ENCODE measurements at regions not wholly inside any gene's neighbourhood (a gene's known extent, or its start where the extent isn't known, plus 50 kb on each side); places are given as distances from the start of the nearest gene placed in this dataset.

GRCh38 chr10:106320078-106320477 lies 844.4 kb downstream of the SORCS1 start:
- no peak overlapping the region for H3K27ac ChIP-seq (ENCODE audit: low read depth in 1 of 2, low read length in 1 of 2)
- H3K36me3 ChIP-seq (ENCODE audit: control insufficient read depth in 4 of 4, insufficient read depth in 4 of 4, low read length in 4 of 4), result no peaks in the 10 kb centered on the region
- no peak overlapping the region for H3K9ac ChIP-seq (ENCODE audit: insufficient read depth in 1 of 2, low read length in 2 of 2)
- no peaks in the 10 kb centered on the region for H3K4me1 ChIP-seq (ENCODE audit: control insufficient read depth in 5 of 5, insufficient read depth in 5 of 5, low read length in 5 of 5)
- no peak overlapping the region for H3K4me3 ChIP-seq
- no peak for DNase-seq
- 88 to 91% methylated on average over 5 of the region's 5 CpGs for WGBS, 2 donors
- no peak for ATAC-seq (ENCODE audit: insufficient read depth, low FRiP score)
- TF ChIP-seq CTCF (IDR thresholded peaks at IDR 0.05; ENCODE audit: control extremely low read depth, extremely low read depth), result no peak
- H3K27me3 ChIP-seq (ENCODE audit: control insufficient read depth in 3 of 3, insufficient read depth in 3 of 3, low read length in 2 of 3), result no peaks in the 10 kb centered on the region
- peaks cover 0 to 2% (median 0%) of the 10 kb centered on the region in 4 donors for H3K9me3 ChIP-seq (ENCODE audit: control insufficient read depth in 4 of 4, insufficient read depth in 3 of 4, low read length in 3 of 4)

- H3K27me3 ChIP-seq (ENCODE audit: control insufficient read depth in 3 of 3, insufficient read depth in 3 of 3, low read length in 2 of 3), result no peaks in the 10 kb centered on the region
- H3K4me1 ChIP-seq (ENCODE audit: control insufficient read depth in 5 of 5, insufficient read depth in 5 of 5, low read length in 5 of 5), result no peaks in the 10 kb centered on the region
- H3K9me3 ChIP-seq (ENCODE audit: control insufficient read depth in 4 of 4, insufficient read depth in 3 of 4, low read length in 3 of 4), result peaks cover 0 to 2% (median 0%) of the 10 kb centered on the region in 4 donors
- H3K27ac ChIP-seq (ENCODE audit: low read depth in 1 of 2, low read length in 1 of 2), result no peak overlapping the region
- H3K4me3 ChIP-seq, result no peak overlapping the region
- WGBS, 2 donors, result 92 to 95% methylated on average over 2 of the region's 2 CpGs
- TF ChIP-seq CTCF (IDR thresholded peaks at IDR 0.05; ENCODE audit: control extremely low read depth, extremely low read depth), result no peak
- ATAC-seq (ENCODE audit: insufficient read depth, low FRiP score) (no peak), DNase-seq (no peak)
- no peak overlapping the region for H3K9ac ChIP-seq (ENCODE audit: insufficient read depth in 1 of 2, low read length in 2 of 2)
- no peaks in the 10 kb centered on the region for H3K36me3 ChIP-seq (ENCODE audit: control insufficient read depth in 4 of 4, insufficient read depth in 4 of 4, low read length in 4 of 4)
These were observed 847.0 kb downstream of the SORCS1 start for GRCh38 chr10:106317554-106317953.

- ATAC-seq (ENCODE audit: insufficient read depth, low FRiP score), result no peak
- H3K9ac ChIP-seq (ENCODE audit: insufficient read depth in 1 of 2, low read length in 2 of 2), result no peak overlapping the region
- TF ChIP-seq CTCF (IDR thresholded peaks at IDR 0.05; ENCODE audit: control extremely low read depth, extremely low read depth), result no peak
- H3K27me3 ChIP-seq (ENCODE audit: control insufficient read depth in 3 of 3, insufficient read depth in 3 of 3, low read length in 2 of 3), result no peaks in the 10 kb centered on the region
- no peaks in the 10 kb centered on the region for H3K36me3 ChIP-seq (ENCODE audit: control insufficient read depth in 4 of 4, insufficient read depth in 4 of 4, low read length in 4 of 4)
- no peaks in the 10 kb centered on the region for H3K9me3 ChIP-seq (ENCODE audit: control insufficient read depth in 4 of 4, insufficient read depth in 3 of 4, low read length in 3 of 4)
- WGBS, 2 donors, result 84 to 93% methylated on average over 1 of the region's 1 CpG
- H3K27ac ChIP-seq (ENCODE audit: low read depth in 1 of 2, low read length in 1 of 2), result no peak overlapping the region
- H3K4me1 ChIP-seq (ENCODE audit: control insufficient read depth in 5 of 5, insufficient read depth in 5 of 5, low read length in 5 of 5), result no peaks in the 10 kb centered on the region
- no peak for DNase-seq
- H3K4me3 ChIP-seq, result no peak overlapping the region
These were observed 851.5 kb downstream of the SORCS1 start for GRCh38 chr10:106313041-106313440.

- ATAC-seq (ENCODE audit: insufficient read depth, low FRiP score), result no peak
- no peak overlapping the region for H3K27ac ChIP-seq (ENCODE audit: low read depth in 1 of 2, low read length in 1 of 2)
- DNase-seq, result peak in 2 of 3 donors; percentile 2 to 21
- H3K9ac ChIP-seq (ENCODE audit: insufficient read depth in 1 of 2, low read length in 2 of 2), result no peak overlapping the region
- no peak overlapping the region for H3K4me3 ChIP-seq
- H3K4me1 ChIP-seq (ENCODE audit: control insufficient read depth in 5 of 5, insufficient read depth in 5 of 5, low read length in 5 of 5), result no peaks in the 10 kb centered on the region
- H3K9me3 ChIP-seq (ENCODE audit: control insufficient read depth in 4 of 4, insufficient read depth in 3 of 4, low read length in 3 of 4), result no peaks in the 10 kb centered on the region
- H3K27me3 ChIP-seq (ENCODE audit: control insufficient read depth in 3 of 3, insufficient read depth in 3 of 3, low read length in 2 of 3), result no peaks in the 10 kb centered on the region
- H3K36me3 ChIP-seq (ENCODE audit: control insufficient read depth in 4 of 4, insufficient read depth in 4 of 4, low read length in 4 of 4), result no peaks in the 10 kb centered on the region
- no peak for TF ChIP-seq CTCF (IDR thresholded peaks at IDR 0.05; ENCODE audit: control extremely low read depth, extremely low read depth)
- WGBS, 2 donors, result 67 to 76% methylated on average over 1 of the region's 1 CpG
These were observed 852.4 kb downstream of the SORCS1 start for GRCh38 chr10:106312087-106312486.

All from lung (tissue), 11 donors.